HCT116 (cell line): ENCODE measurements at regions not wholly inside any gene's neighbourhood (a gene's known extent, or its start where the extent isn't known, plus 50 kb on each side); places are given as distances from the start of the nearest gene placed in this dataset.

Source experiments
- ATAC-seq: fragments of 200-7000 bp; cut with Tn5 transposase; 2 replicates; pipeline ENCODE4 v1.9.1; 2020; ENCODE audit warnings: mild to moderate bottlenecking, moderate library complexity
- BruUV-seq: library from RNA; stranded (reverse); fragments of 400-500 nt; replicated peaks from 2 replicates; lab custom pipeline; 2021; lab: Mats Ljungman, UMichigan
- CTCF ChIA-PET: fragments of 300-600 bp; sonication (Branson Sonifier 250); formaldehyde crosslinking; loops from one replicate; lab custom pipeline; 2021; ENCODE audit warnings: antibody characterized with exemption; lab: Charles Lee
- POLR2A ChIA-PET: fragments of 300-600, 350-600 bp; sonication (Branson Sonifier 250); formaldehyde crosslinking; loops from one replicate; lab custom pipeline; 2021; ENCODE audit warnings: antibody characterized with exemption; lab: Charles Lee
- RAD21 ChIA-PET, 2 experiments: fragments of 300-600 bp; sonication (Branson Sonifier 250); formaldehyde crosslinking; loops; one replicate each; lab custom pipeline; 2023; ENCODE audit warnings: low total read pairs in 2 of 2; ENCODE audit not compliant: uncharacterized antibody in 2 of 2, unreplicated experiment in 2 of 2, low non-redundant PET in 1 of 2; lab: Charles Lee
- DNase-seq: peaks from one replicate; pipeline ENCODE4 v3.0.0-alpha.2; 2010; ENCODE audit warnings: low read depth, low spot score
- H2AFZ ChIP-seq: fragments of 200-600 bp; shearing (Covaris generic), sonication (generic); 2 replicates; pipeline ENCODE4 v1.6.1; 2017; ENCODE audit warnings: low read depth, mixed run types, mixed read lengths, antibody characterized with exemption, low read length; ENCODE audit not compliant: poor library complexity, severe bottlenecking
- H3K27ac ChIP-seq: 2 replicates; pipeline ENCODE4 v1.5.1; 2012; ENCODE audit warnings: low read depth, low read length
- H3K27me3 ChIP-seq: fragments of 200-600 bp; sonication (generic); 2 replicates; pipeline ENCODE4 v1.6.1; 2016; ENCODE audit warnings: mixed run types, low read length, mixed read lengths; ENCODE audit not compliant: insufficient read depth
- H3K36me3 ChIP-seq, 2 experiments: fragments of 200-500 bp in 1 of 2; fragments of 200-600 bp in 1 of 2; sonication (Bioruptor generic) in 1 of 2; sonication (generic) in 1 of 2; 2 replicates each; pipeline versions ENCODE4 v1.5.1 to v1.6.1; 2014 to 2016; ENCODE audit warnings: low read length in 2 of 2, inconsistent platforms in 1 of 2, mixed read lengths in 1 of 2, mixed run types in 1 of 2; ENCODE audit not compliant: insufficient read depth in 2 of 2, control insufficient read depth in 1 of 2
- H3K4me1 ChIP-seq, 2 experiments: fragments of 200-600 bp in 1 of 2; sonication (generic) in 1 of 2; 2 replicates each; pipeline versions ENCODE4 v1.5.1 to v1.6.1; 2012 to 2017; ENCODE audit warnings: low read length in 2 of 2, inconsistent platforms in 1 of 2, mild to moderate bottlenecking in 1 of 2, mixed read lengths in 1 of 2, mixed run types in 1 of 2, moderate library complexity in 1 of 2; ENCODE audit not compliant: insufficient read depth in 2 of 2, control insufficient read depth in 1 of 2
- H3K4me2 ChIP-seq: fragments of 200-600 bp; sonication (generic); 2 replicates; pipeline ENCODE4 v1.6.1; 2017; ENCODE audit warnings: mixed run types, low read length, mixed read lengths
- H3K4me3 ChIP-seq, 2 experiments: fragments of 200-600 bp in 1 of 2; sonication (generic) in 1 of 2; replicated peaks in 1 of 2; 2 replicates each; pipeline ENCODE4 v1.5.1; 2011 to 2016; ENCODE audit warnings: low read length in 2 of 2, control low read depth in 1 of 2, low read depth in 1 of 2, mild to moderate bottlenecking in 1 of 2, mixed read lengths in 1 of 2, mixed run types in 1 of 2
- H3K79me2 ChIP-seq: fragments of 200-600 bp; sonication (generic); 2 replicates; pipeline ENCODE4 v1.6.1; 2017; ENCODE audit warnings: mild to moderate bottlenecking, mixed run types, low read length, moderate library complexity, mixed read lengths; ENCODE audit not compliant: insufficient read depth
- H3K9ac ChIP-seq: fragments of 200-600 bp; sonication (generic); 2 replicates; pipeline ENCODE4 v1.6.1; 2016; ENCODE audit warnings: low read length, mixed read lengths
- H3K9me2 ChIP-seq: fragments of 200-600 bp; sonication (generic), shearing (Covaris generic); 2 replicates; pipeline ENCODE4 v1.6.1; 2017; ENCODE audit warnings: mixed run types, mild to moderate bottlenecking, moderate library complexity; ENCODE audit not compliant: insufficient read depth
- H3K9me3 ChIP-seq, 2 experiments: fragments of 200-500 bp in 1 of 2; fragments of 200-600 bp in 1 of 2; sonication (Bioruptor generic) in 1 of 2; sonication (generic) in 1 of 2; 2 replicates each; pipeline ENCODE4 v1.6.1; 2014 to 2017; ENCODE audit warnings: low read length in 2 of 2, mixed read lengths in 2 of 2, inconsistent platforms in 1 of 2, low read depth in 1 of 2, mild to moderate bottlenecking in 1 of 2, mixed run types in 1 of 2, moderate library complexity in 1 of 2; ENCODE audit not compliant: control insufficient read depth in 1 of 2, insufficient read depth in 1 of 2
- H4K20me1 ChIP-seq: fragments of 200-600 bp; sonication (generic), shearing (Covaris generic); 2 replicates; pipeline ENCODE4 v1.6.1; 2017; ENCODE audit warnings: mixed run types, mild to moderate bottlenecking, moderate library complexity; ENCODE audit not compliant: insufficient read depth
- CBX3 ChIP-seq: IDR thresholded peaks from 2 replicates; pipeline ENCODE4 v1.6.1; 2012; ENCODE audit warnings: low read depth
- EGR1 ChIP-seq: IDR thresholded peaks from 2 replicates; pipeline ENCODE4 v1.6.1; 2012; ENCODE audit warnings: low read depth
- EZH2 ChIP-seq: fragments of 200-600 bp; sonication (generic); IDR thresholded peaks from 2 replicates; pipeline ENCODE4 v1.6.1; 2017; ENCODE audit warnings: antibody characterized with exemption, mixed run types
- SIN3A ChIP-seq: IDR thresholded peaks from 2 replicates; pipeline ENCODE4 v1.6.1; 2012; ENCODE audit warnings: low read depth
- SP1 ChIP-seq: IDR thresholded peaks from 2 replicates; pipeline ENCODE4 v1.6.1; 2012; ENCODE audit warnings: low read depth
- SRF ChIP-seq: IDR thresholded peaks from 2 replicates; pipeline ENCODE4 v1.6.1; 2012; ENCODE audit warnings: low read depth
- intact Hi-C: fragments of 100-400 bp; cut with micrococcal nuclease; formaldehyde crosslinking; loops from 2 replicates; pipeline ENCODE4 v1.10.0; 2022
- TF ChIP-seq, protein P1 (sequence below): IDR thresholded peaks from 2 replicates; pipeline ENCODE4 v1.6.1; 2012
- TF ChIP-seq, protein P2 (sequence below), 3 experiments: fragments of 200-600 bp in 1 of 3; sonication (generic) in 1 of 3; IDR thresholded peaks in 2 of 3; conservative IDR thresholded peaks in 1 of 3; 2 replicates each; pipeline ENCODE4 v1.5.1; 2012 to 2017; ENCODE audit warnings: low read depth in 2 of 3, low read length in 2 of 3, antibody characterized with exemption in 1 of 3, borderline replicate concordance in 1 of 3, control low read depth in 1 of 3, mild to moderate bottlenecking in 1 of 3, mixed read lengths in 1 of 3, mixed run types in 1 of 3, moderate library complexity in 1 of 3; ENCODE audit not compliant: insufficient read depth in 1 of 3
- TF ChIP-seq, protein P3 (sequence below): IDR thresholded peaks from 2 replicates; pipeline ENCODE4 v1.6.1; 2011; ENCODE audit warnings: mild to moderate bottlenecking, low read length, moderate library complexity; ENCODE audit not compliant: insufficient replicate concordance; ENCODE audit errors: extremely low read depth

DNA sequence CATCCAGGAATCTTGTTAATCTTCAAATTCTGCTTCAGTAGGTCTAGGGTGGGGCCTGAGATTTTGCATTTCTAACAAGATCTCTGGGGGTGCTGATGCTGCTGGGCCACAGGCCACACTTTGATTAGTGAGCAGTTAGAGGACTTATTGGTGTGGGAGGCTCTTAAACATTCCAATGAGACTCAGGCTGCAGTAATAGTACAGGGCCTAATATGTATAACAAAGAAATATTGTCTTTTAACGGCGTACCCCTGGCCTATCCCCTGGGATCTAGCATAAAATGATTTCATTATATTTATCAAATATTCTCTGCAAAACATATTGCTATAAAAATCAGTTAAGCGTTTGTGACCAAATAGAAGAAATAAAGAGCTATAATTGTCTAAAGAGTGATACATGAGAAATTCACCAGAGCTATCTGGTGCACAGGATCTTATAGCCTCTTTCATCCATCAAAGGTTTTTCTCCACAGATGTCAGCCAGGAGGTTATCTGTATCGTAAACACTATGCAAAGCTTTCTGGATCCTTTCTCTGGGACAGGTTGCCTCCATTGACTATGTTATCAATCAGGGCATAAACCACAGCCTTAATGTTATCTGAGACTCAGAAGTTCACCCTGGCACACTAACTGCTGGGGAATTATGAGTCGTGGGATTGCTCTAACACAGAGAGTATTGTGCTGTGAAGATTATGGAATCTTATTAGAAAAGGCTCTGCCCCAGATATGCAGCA is 488.5 kb upstream of the MAP3K7 start:
- CTCF ChIA-PET: no interaction called here
- peaks cover 0 to 5% of the 10 kb centered on the region in 2 experiments; a peak in 1 of 4 replicates for H3K9me3 ChIP-seq
- no peak overlapping the region for H3K9ac ChIP-seq
- no peaks in the 10 kb centered on the region for H4K20me1 ChIP-seq
- H3K79me2 ChIP-seq: no peaks in the 10 kb centered on the region
- no peaks in the 10 kb centered on the region for H3K4me1 ChIP-seq
- H3K4me2 ChIP-seq: no peak overlapping the region
- DNase-seq (no peak), ATAC-seq (no peak)
- no peak overlapping the region for H2AFZ ChIP-seq
- no peaks in the 10 kb centered on the region for H3K9me2 ChIP-seq
- no peak overlapping the region for H3K27ac ChIP-seq
- H3K27me3 ChIP-seq: no peaks in the 10 kb centered on the region
- RAD21 ChIA-PET: no interaction called here
- intact Hi-C loops: no loop called here
- H3K36me3 ChIP-seq: no peaks in the 10 kb centered on the region
- H3K4me3 ChIP-seq: no peak overlapping the region
- POLR2A ChIA-PET: no interaction called here
- BruUV-seq: no TSS peak
- TF ChIP-seq, protein P1, sequence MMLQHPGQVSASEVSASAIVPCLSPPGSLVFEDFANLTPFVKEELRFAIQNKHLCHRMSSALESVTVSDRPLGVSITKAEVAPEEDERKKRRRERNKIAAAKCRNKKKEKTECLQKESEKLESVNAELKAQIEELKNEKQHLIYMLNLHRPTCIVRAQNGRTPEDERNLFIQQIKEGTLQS: no peak

DNA sequence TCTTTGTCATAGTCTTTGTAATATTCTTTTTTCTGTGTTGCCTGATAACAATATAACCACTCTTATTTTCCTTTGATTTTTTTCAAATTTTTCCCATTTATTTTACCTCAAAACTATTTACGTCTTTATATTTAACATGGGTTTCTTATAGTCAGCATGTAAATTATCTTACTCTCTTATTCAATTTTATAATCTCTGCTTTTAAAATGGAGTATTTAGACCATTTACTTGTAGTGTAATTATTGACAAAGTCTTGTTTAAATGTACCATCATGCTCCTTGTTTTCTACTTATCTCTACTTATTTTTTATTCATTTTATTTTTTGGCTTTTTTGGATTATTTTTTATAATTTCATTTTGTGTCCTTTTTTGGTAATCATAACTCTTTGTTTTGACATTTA is 476.5 kb upstream of the MAP3K7 start:
- H3K36me3 ChIP-seq: no peaks in the 10 kb centered on the region
- intact Hi-C loops: no loop called here
- H3K79me2 ChIP-seq: no peaks in the 10 kb centered on the region
- no peaks in the 10 kb centered on the region for H4K20me1 ChIP-seq
- no peaks in the 10 kb centered on the region for H3K27me3 ChIP-seq
- no TSS peak for BruUV-seq
- no peak overlapping the region for H3K9ac ChIP-seq
- H3K4me2 ChIP-seq: no peak overlapping the region
- no peaks in the 10 kb centered on the region for H3K4me1 ChIP-seq
- H3K9me3 ChIP-seq: peaks cover 0 to 6% of the 10 kb centered on the region in 2 experiments; a peak in 2 of 4 replicates
- DNase-seq (no peak), ATAC-seq (no peak)
- H3K9me2 ChIP-seq: no peaks in the 10 kb centered on the region
- ChIA-PET POLR2A (no interaction called here), CTCF (no interaction called here), RAD21 (no interaction called here)
- H3K4me3 ChIP-seq: no peak overlapping the region
- no peak overlapping the region for H2AFZ ChIP-seq
- TF ChIP-seq, protein P1: no peak
- TF ChIP-seq SP1 (no peak), CBX3 (no peak), SRF (no peak), EGR1 (no peak), SIN3A (no peak), EZH2 (no peak)
- TF ChIP-seq, protein P2, sequence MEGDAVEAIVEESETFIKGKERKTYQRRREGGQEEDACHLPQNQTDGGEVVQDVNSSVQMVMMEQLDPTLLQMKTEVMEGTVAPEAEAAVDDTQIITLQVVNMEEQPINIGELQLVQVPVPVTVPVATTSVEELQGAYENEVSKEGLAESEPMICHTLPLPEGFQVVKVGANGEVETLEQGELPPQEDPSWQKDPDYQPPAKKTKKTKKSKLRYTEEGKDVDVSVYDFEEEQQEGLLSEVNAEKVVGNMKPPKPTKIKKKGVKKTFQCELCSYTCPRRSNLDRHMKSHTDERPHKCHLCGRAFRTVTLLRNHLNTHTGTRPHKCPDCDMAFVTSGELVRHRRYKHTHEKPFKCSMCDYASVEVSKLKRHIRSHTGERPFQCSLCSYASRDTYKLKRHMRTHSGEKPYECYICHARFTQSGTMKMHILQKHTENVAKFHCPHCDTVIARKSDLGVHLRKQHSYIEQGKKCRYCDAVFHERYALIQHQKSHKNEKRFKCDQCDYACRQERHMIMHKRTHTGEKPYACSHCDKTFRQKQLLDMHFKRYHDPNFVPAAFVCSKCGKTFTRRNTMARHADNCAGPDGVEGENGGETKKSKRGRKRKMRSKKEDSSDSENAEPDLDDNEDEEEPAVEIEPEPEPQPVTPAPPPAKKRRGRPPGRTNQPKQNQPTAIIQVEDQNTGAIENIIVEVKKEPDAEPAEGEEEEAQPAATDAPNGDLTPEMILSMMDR (IDR thresholded peaks at IDR 0.05 in 2 of 3, conservative IDR thresholded peaks at IDR 0.05 in 1 of 3; ENCODE audit: borderline replicate concordance in 1 of 3, insufficient read depth in 1 of 3, low read depth in 2 of 3, low read length in 2 of 3): no peak
- TF ChIP-seq, protein P3, sequence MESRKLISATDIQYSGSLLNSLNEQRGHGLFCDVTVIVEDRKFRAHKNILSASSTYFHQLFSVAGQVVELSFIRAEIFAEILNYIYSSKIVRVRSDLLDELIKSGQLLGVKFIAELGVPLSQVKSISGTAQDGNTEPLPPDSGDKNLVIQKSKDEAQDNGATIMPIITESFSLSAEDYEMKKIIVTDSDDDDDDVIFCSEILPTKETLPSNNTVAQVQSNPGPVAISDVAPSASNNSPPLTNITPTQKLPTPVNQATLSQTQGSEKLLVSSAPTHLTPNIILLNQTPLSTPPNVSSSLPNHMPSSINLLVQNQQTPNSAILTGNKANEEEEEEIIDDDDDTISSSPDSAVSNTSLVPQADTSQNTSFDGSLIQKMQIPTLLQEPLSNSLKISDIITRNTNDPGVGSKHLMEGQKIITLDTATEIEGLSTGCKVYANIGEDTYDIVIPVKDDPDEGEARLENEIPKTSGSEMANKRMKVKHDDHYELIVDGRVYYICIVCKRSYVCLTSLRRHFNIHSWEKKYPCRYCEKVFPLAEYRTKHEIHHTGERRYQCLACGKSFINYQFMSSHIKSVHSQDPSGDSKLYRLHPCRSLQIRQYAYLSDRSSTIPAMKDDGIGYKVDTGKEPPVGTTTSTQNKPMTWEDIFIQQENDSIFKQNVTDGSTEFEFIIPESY: no peak
- H3K27ac ChIP-seq: no peak overlapping the region
